GM18868 (cell line): ENCODE measurements at regions not wholly inside any gene's neighbourhood (a gene's known extent, or its start where the extent isn't known, plus 50 kb on each side); places are given as distances from the start of the nearest gene placed in this dataset.

Source experiments
- ATAC-seq: cut with Tn5 transposase; IDR thresholded peaks from one replicate; pipeline ENCODE4 v1.9.1; 2021; ENCODE audit warnings: mild to moderate bottlenecking, moderate library complexity; ENCODE audit not compliant: unreplicated experiment

GRCh38 chr5:88144219-88145001 is 124.2 kb downstream of the TMEM161B start:
- no peak for ATAC-seq

GRCh38 chr5:88143693-88144218 is 124.9 kb downstream of the TMEM161B start:
- no peak for ATAC-seq

GRCh38 chr5:88142886-88143692 is 125.6 kb downstream of the TMEM161B start:
- ATAC-seq, result no peak

GRCh38 chr5:88142636-88142885 is 126.1 kb downstream of the TMEM161B start:
- no peak for ATAC-seq

GRCh38 chr5:88140856-88141752 is 127.5 kb downstream of the TMEM161B start:
- ATAC-seq, result peak; percentile 93

- no peak for ATAC-seq
These were observed 128.2 kb downstream of the TMEM161B start for GRCh38 chr5:88140396-88140855.

- ATAC-seq, result no peak
These were observed 138.3 kb downstream of the TMEM161B start for GRCh38 chr5:88130211-88130815.

GRCh38 chr5:88128813-88129212 is 139.8 kb downstream of the TMEM161B start:
- ATAC-seq, result no peak

- ATAC-seq, result no peak
These were observed 149.0 kb downstream of the TMEM161B start for GRCh38 chr5:88119535-88120125.

- ATAC-seq, result no peak
These were observed 150.5 kb downstream of the TMEM161B start for GRCh38 chr5:88118179-88118578.

GRCh38 chr5:88117546-88117945 is 151.1 kb downstream of the TMEM161B start:
- ATAC-seq, result no peak

GRCh38 chr5:88116396-88116795 is 152.2 kb downstream of the TMEM161B start:
- no peak for ATAC-seq

- no peak for ATAC-seq
These were observed 153.4 kb downstream of the TMEM161B start for GRCh38 chr5:88115211-88115610.

GRCh38 chr5:88113429-88113828 is 155.2 kb downstream of the TMEM161B start:
- no peak for ATAC-seq

GRCh38 chr5:88109818-88110217 is 158.8 kb downstream of the TMEM161B start:
- ATAC-seq, result no peak

- no peak for ATAC-seq
These were observed 160.0 kb downstream of the TMEM161B start for GRCh38 chr5:88108490-88109279.

- no peak for ATAC-seq
These were observed 173.6 kb downstream of the TMEM161B start for GRCh38 chr5:88094906-88095496.

GRCh38 chr5:88094403-88094802 is 174.2 kb downstream of the TMEM161B start:
- peak; percentile 9 for ATAC-seq

GRCh38 chr5:88093765-88094164 is 174.9 kb downstream of the TMEM161B start:
- peak; percentile 61 for ATAC-seq
